H1 (cell line): ENCODE measurements at regions not wholly inside any gene's neighbourhood (a gene's known extent, or its start where the extent isn't known, plus 50 kb on each side); places are given as distances from the start of the nearest gene placed in this dataset.

ENCODE experiments used
- CTCF ChIA-PET: fragments of 300-600 bp; sonication (Branson Sonifier 250); formaldehyde crosslinking; loops from one replicate; lab custom pipeline; 2021; ENCODE audit not compliant: partially characterized antibody; lab: Charles Lee
- POLR2A ChIA-PET: fragments of 300-600 bp; sonication (Branson Sonifier 250); formaldehyde crosslinking; loops from one replicate; lab custom pipeline; 2021; ENCODE audit warnings: inconsistent platforms; ENCODE audit not compliant: partially characterized antibody; lab: Charles Lee
- DNase-seq, 2 experiments: peaks; one replicate each; pipeline versions ENCODE4 v3.0.0 to v3.0.0-alpha.2; 2010 to 2022; ENCODE audit warnings: low spot score in 2 of 2, low read depth in 1 of 2, mixed read lengths in 1 of 2
- FAIRE-seq: peaks from 2 replicates; lab custom pipeline; 2011; peaks lifted over from hg19 to GRCh38; lab: Jason Lieb, UNC
- H2AFZ ChIP-seq: 2 replicates; pipeline ENCODE4 v1.8.1; 2012; ENCODE audit warnings: low read length, inconsistent platforms
- H2AK5ac ChIP-seq: 2 replicates; pipeline ENCODE4 v1.6.1; 2013; ENCODE audit warnings: low read depth, low read length
- H2BK120ac ChIP-seq: replicated peaks from 2 replicates; pipeline ENCODE3; 2013; ENCODE audit warnings: low read depth, low read length, inconsistent platforms
- H2BK12ac ChIP-seq: 2 replicates; pipeline ENCODE4 v1.6.1; 2013; ENCODE audit warnings: low read depth, low read length
- H2BK15ac ChIP-seq: 2 replicates; pipeline ENCODE4 v1.6.1; 2013; ENCODE audit warnings: low read length
- H2BK20ac ChIP-seq: 2 replicates; pipeline ENCODE4 v1.6.1; 2013; ENCODE audit warnings: low read length
- H2BK5ac ChIP-seq: 2 replicates; pipeline ENCODE4 v1.6.1; 2013; ENCODE audit warnings: low read depth, low read length
- H3K14ac ChIP-seq: 2 replicates; pipeline ENCODE4 v1.6.1; 2013; ENCODE audit warnings: inconsistent platforms; ENCODE audit not compliant: insufficient read length
- H3K18ac ChIP-seq: 2 replicates; pipeline ENCODE4 v1.6.1; 2013; ENCODE audit warnings: low read length; ENCODE audit errors: extremely low read depth
- H3K23ac ChIP-seq: 2 replicates; pipeline ENCODE4 v1.6.1; 2013; ENCODE audit warnings: inconsistent platforms; ENCODE audit not compliant: insufficient read length
- H3K23me2 ChIP-seq: 2 replicates; pipeline ENCODE4 v1.6.1; 2013; ENCODE audit warnings: low read depth, low read length
- H3K27ac ChIP-seq: 2 replicates; pipeline ENCODE4 v1.6.1; 2011; ENCODE audit warnings: low read depth, low read length, inconsistent platforms
- H3K27me3 ChIP-seq, 4 experiments: replicated peaks in 1 of 4; 1 replicate in 1 of 4; 2 replicates in 3 of 4; pipeline versions ENCODE4 v1.6.1 to v1.8.1; 2011 to 2013; ENCODE audit warnings: low read length in 3 of 4, mild to moderate bottlenecking in 3 of 4, inconsistent platforms in 2 of 4, mixed read lengths in 2 of 4, moderate library complexity in 1 of 4; ENCODE audit not compliant: control insufficient read depth in 3 of 4, insufficient read depth in 3 of 4; ENCODE audit errors: extremely low read depth in 1 of 4
- H3K36me3 ChIP-seq, 4 experiments: 2 replicates each; pipeline versions ENCODE4 v1.6.1 to v1.8.1; 2011 to 2013; ENCODE audit warnings: mild to moderate bottlenecking in 4 of 4, low read length in 3 of 4, moderate library complexity in 2 of 4, control low read depth in 1 of 4, inconsistent platforms in 1 of 4; ENCODE audit not compliant: insufficient read depth in 4 of 4, control insufficient read depth in 2 of 4
- H3K4ac ChIP-seq: replicated peaks from 2 replicates; pipeline ENCODE3; 2013; ENCODE audit warnings: low read length, low read depth, mixed read lengths, inconsistent platforms; ENCODE audit not compliant: insufficient read length
- H3K4me1 ChIP-seq, 4 experiments: replicated peaks in 1 of 4; 1 replicate in 1 of 4; 2 replicates in 3 of 4; pipeline versions ENCODE4 v1.6.1 to v1.8.1; 2011 to 2013; ENCODE audit warnings: low read length in 3 of 4, inconsistent platforms in 2 of 4, mixed read lengths in 1 of 4; ENCODE audit not compliant: insufficient read depth in 4 of 4, control insufficient read depth in 3 of 4
- H3K4me2 ChIP-seq, 2 experiments: 2 replicates each; pipeline versions ENCODE4 v1.6.1 to v1.8.1; 2011 to 2013; ENCODE audit warnings: low read depth in 2 of 2, low read length in 2 of 2, control low read depth in 1 of 2, inconsistent platforms in 1 of 2, mild to moderate bottlenecking in 1 of 2; ENCODE audit not compliant: insufficient read depth in 1 of 2
- H3K4me3 ChIP-seq, 4 experiments: fragments of 200-600, 300-600 bp in 1 of 4; sonication (generic), shearing (Covaris generic), sonication (Bioruptor Twin) in 1 of 4; 2 replicates each; pipeline versions ENCODE4 v1.5.1 to v1.8.1; 2011 to 2016; ENCODE audit warnings: low read length in 4 of 4, low read depth in 3 of 4, control low read depth in 2 of 4, inconsistent platforms in 2 of 4, mild to moderate bottlenecking in 2 of 4, mixed read lengths in 1 of 4, moderate library complexity in 1 of 4; ENCODE audit not compliant: insufficient read depth in 2 of 4; ENCODE audit errors: extremely low read depth in 1 of 4
- H3K56ac ChIP-seq: replicated peaks from 2 replicates; pipeline ENCODE3; 2013; ENCODE audit warnings: low read depth, mild to moderate bottlenecking, mixed read lengths, low read length, inconsistent platforms; ENCODE audit not compliant: insufficient read length
- H3K79me1 ChIP-seq: 2 replicates; pipeline ENCODE4 v1.6.1; 2013; ENCODE audit warnings: low read depth, low read length, control low read depth
- H3K79me2 ChIP-seq, 2 experiments: 2 replicates each; pipeline versions ENCODE4 v1.6.1 to v1.8.1; 2012 to 2013; ENCODE audit warnings: low read length in 2 of 2, mild to moderate bottlenecking in 2 of 2, inconsistent platforms in 1 of 2; ENCODE audit not compliant: insufficient read depth in 2 of 2, control insufficient read depth in 1 of 2
- H3K9ac ChIP-seq, 4 experiments: replicated peaks in 1 of 4; 1 replicate in 1 of 4; 2 replicates in 3 of 4; pipeline versions ENCODE4 v1.6.1 to v1.8.1; 2011 to 2013; ENCODE audit warnings: low read depth in 3 of 4, low read length in 3 of 4, control low read depth in 2 of 4, mild to moderate bottlenecking in 2 of 4, moderate library complexity in 2 of 4, inconsistent platforms in 1 of 4; ENCODE audit errors: extremely low read depth in 1 of 4
- H3K9me3 ChIP-seq, 2 experiments: 2 replicates each; pipeline versions ENCODE4 v1.6.1 to v1.8.1; 2012 to 2013; ENCODE audit warnings: mild to moderate bottlenecking in 2 of 2, moderate library complexity in 2 of 2, control low read depth in 1 of 2, inconsistent platforms in 1 of 2, low read depth in 1 of 2, low read length in 1 of 2, mixed read lengths in 1 of 2; ENCODE audit not compliant: insufficient read depth in 2 of 2
- H4K20me1 ChIP-seq, 2 experiments: replicated peaks in 1 of 2; 2 replicates each; pipeline versions ENCODE3 to v1.8.1; 2011 to 2013; ENCODE audit warnings: inconsistent platforms in 2 of 2, low read length in 2 of 2, mild to moderate bottlenecking in 1 of 2; ENCODE audit not compliant: insufficient read depth in 2 of 2, control insufficient read depth in 1 of 2
- H4K5ac ChIP-seq: 2 replicates; pipeline ENCODE4 v1.6.1; 2013; ENCODE audit warnings: low read length, low read depth, mixed read lengths, inconsistent platforms; ENCODE audit not compliant: insufficient read length
- H4K8ac ChIP-seq: 2 replicates; pipeline ENCODE4 v1.8.0; 2013; ENCODE audit warnings: mild to moderate bottlenecking, moderate library complexity, low read length, inconsistent platforms; ENCODE audit not compliant: insufficient read depth; ENCODE audit errors: extremely low read depth
- H4K91ac ChIP-seq: replicated peaks from 2 replicates; pipeline ENCODE3; 2013; ENCODE audit warnings: low read length, mixed read lengths, inconsistent platforms; ENCODE audit not compliant: insufficient read length
- BACH1 ChIP-seq: IDR thresholded peaks from 2 replicates; pipeline ENCODE4 v1.6.1; 2012; ENCODE audit warnings: low read length, improper control_type of control experiment
- CBX8 ChIP-seq: fragments of 300-800, 300-1000 bp; sonication (generic); IDR thresholded peaks from 2 replicates; pipeline ENCODE4 v1.7.1; 2016; ENCODE audit warnings: low read depth, low read length, borderline replicate concordance
- E2F6 ChIP-seq: IDR thresholded peaks from 2 replicates; pipeline ENCODE4 v1.6.1; 2012; ENCODE audit warnings: inconsistent platforms
- EGR1 ChIP-seq: IDR thresholded peaks from 2 replicates; pipeline ENCODE4 v1.6.1; 2011; ENCODE audit warnings: low read depth, low read length, borderline replicate concordance
- EZH2 ChIP-seq: fragments of 200-600 bp; sonication (generic); IDR thresholded peaks from 2 replicates; pipeline ENCODE4 v1.7.1; 2012; ENCODE audit warnings: low read depth, mild to moderate bottlenecking, moderate library complexity, low read length, inconsistent platforms; ENCODE audit not compliant: severe bottlenecking
- GTF2F1 ChIP-seq: IDR thresholded peaks from 2 replicates; pipeline ENCODE4 v1.6.1; 2012; ENCODE audit warnings: low read depth, low read length, improper control_type of control experiment, borderline replicate concordance
- JUND ChIP-seq: IDR thresholded peaks from 2 replicates; pipeline ENCODE4 v1.6.1; 2011; ENCODE audit warnings: mild to moderate bottlenecking, improper control_type of control experiment, low read length
- POU5F1 ChIP-seq: IDR thresholded peaks from 2 replicates; pipeline ENCODE4 v1.6.1; 2011; ENCODE audit warnings: low read depth, mild to moderate bottlenecking, low read length, moderate library complexity
- RNF2 ChIP-seq: fragments of 200-900, 300-1000 bp; sonication (generic); IDR thresholded peaks from 2 replicates; pipeline ENCODE4 v1.7.1; 2016; ENCODE audit warnings: borderline replicate concordance, low read depth, mild to moderate bottlenecking, antibody characterized with exemption, low read length; ENCODE audit not compliant: poor library complexity, severe bottlenecking; ENCODE audit errors: missing control alignments
- RXRA ChIP-seq: IDR thresholded peaks from 2 replicates; pipeline ENCODE4 v1.6.1; 2011; ENCODE audit warnings: low read depth, mild to moderate bottlenecking, low read length, moderate library complexity; ENCODE audit not compliant: insufficient read depth
- SIRT6 ChIP-seq: IDR thresholded peaks from one replicate; pipeline ENCODE4 v1.7.1; 2012; ENCODE audit warnings: low read length, inconsistent platforms
- TCF12 ChIP-seq: IDR thresholded peaks from 2 replicates; pipeline ENCODE4 v1.6.1; 2011; ENCODE audit warnings: low read depth, mild to moderate bottlenecking, low read length
- TEAD4 ChIP-seq: IDR thresholded peaks from 2 replicates; pipeline ENCODE4 v1.6.1; 2012; ENCODE audit warnings: low read depth, low read length, inconsistent platforms, mixed read lengths
- ZNF274 ChIP-seq: IDR thresholded peaks from 2 replicates; pipeline ENCODE4 v1.7.0; 2012; ENCODE audit warnings: low read length, borderline replicate concordance; ENCODE audit errors: extremely low read depth
- WGBS, 2 experiments: shearing (Covaris generic) in 1 of 2; methylation state at CpG; one replicate each; pipeline versions ENCODE4 v1.1.6 to v1.1.7; 2013 to 2015; ENCODE audit warnings: low lambda C conversion rate in 2 of 2, mixed read lengths in 2 of 2, inconsistent platforms in 1 of 2, low coverage in 1 of 2, missing lambda C conversion rate in 1 of 2; ENCODE audit not compliant: insufficient replicate concordance in 2 of 2, insufficient coverage in 1 of 2, insufficient read length in 1 of 2; ENCODE audit errors: extremely low coverage in 1 of 2, missing lambda C conversion rate in 1 of 2; 5-methylcytosine and 5-hydroxymethylcytosine counted together
- TF ChIP-seq, protein P1 (sequence below): IDR thresholded peaks from 2 replicates; pipeline ENCODE4 v1.6.1; 2012; ENCODE audit warnings: inconsistent platforms

- POLR2A ChIA-PET = no interaction called here
- TF ChIP-seq, protein P1, sequence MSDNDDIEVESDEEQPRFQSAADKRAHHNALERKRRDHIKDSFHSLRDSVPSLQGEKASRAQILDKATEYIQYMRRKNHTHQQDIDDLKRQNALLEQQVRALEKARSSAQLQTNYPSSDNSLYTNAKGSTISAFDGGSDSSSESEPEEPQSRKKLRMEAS = no peak
- TF ChIP-seq E2F6 (no peak), GTF2F1 (no peak), EZH2 (no peak), TCF12 (no peak), BACH1 (no peak), SIRT6 (no peak), TEAD4 (no peak), RNF2 (no peak), EGR1 (no peak), CBX8 (no peak), JUND (no peak), ZNF274 (no peak), RXRA (no peak), POU5F1 (no peak)
Measured at GRCh38 chr6:74130641-74131040, 434.6 kb downstream of the CD109 start.

More at GRCh38 chr6:74130641-74131040, 434.6 kb downstream of the CD109 start:
- CTCF ChIA-PET = no interaction called here
- H2BK5ac ChIP-seq = no peak overlapping the region
- H2BK20ac ChIP-seq = no peak overlapping the region
- no peak overlapping the region; the same call in 1 of the 2 replicates for H4K8ac ChIP-seq
- no peak overlapping the region for H3K18ac ChIP-seq
- H3K79me2 ChIP-seq = no peaks in the 10 kb centered on the region
- H2BK12ac ChIP-seq = no peak overlapping the region
- no peak overlapping the region for H3K9ac ChIP-seq
- H4K20me1 ChIP-seq = no peaks in the 10 kb centered on the region
- H4K5ac ChIP-seq = no peak overlapping the region
- DNase-seq = no peak
- no peak overlapping the region for H3K56ac ChIP-seq
- H3K4me2 ChIP-seq = no peak overlapping the region
- no peaks in the 10 kb centered on the region for H3K23me2 ChIP-seq
- no peak overlapping the region for H4K91ac ChIP-seq
- H2AK5ac ChIP-seq = no peak overlapping the region
- H3K27ac ChIP-seq = no peak overlapping the region
- H3K4me1 ChIP-seq = no peaks in the 10 kb centered on the region
- no peak overlapping the region for H2BK120ac ChIP-seq
- H3K14ac ChIP-seq = no peak overlapping the region
- no peaks in the 10 kb centered on the region for H3K36me3 ChIP-seq
- no peak overlapping the region for H2AFZ ChIP-seq
- FAIRE-seq = no peak
- H3K79me1 ChIP-seq = no peaks in the 10 kb centered on the region
- 91% methylated on average over 2 of the region's 2 CpGs; no CpG with 5 or more reads in 1 of the 2 experiments for WGBS, 2 experiments
- no peaks in the 10 kb centered on the region for H3K27me3 ChIP-seq
- no peak overlapping the region for H3K23ac ChIP-seq
- H3K4me3 ChIP-seq = no peak overlapping the region
- H2BK15ac ChIP-seq = no peak overlapping the region
- H3K4ac ChIP-seq = no peak overlapping the region
- no peaks in the 10 kb centered on the region for H3K9me3 ChIP-seq
